ENCODE measurements at regions not wholly inside any gene's neighbourhood (a gene's known extent, or its start where the extent isn't known, plus 50 kb on each side); places are given as distances from the start of the nearest gene placed in this dataset.

- Histone ChIP-seq H3K27ac (no peak overlapping the region), H3K36me3 (replicated peaks in 1 of 2) (no peaks in the 10 kb centered on the region), H3K27me3 (no peaks in the 10 kb centered on the region), H3K9me3 (replicated peaks in 1 of 3) (no peaks in the 10 kb centered on the region), H3K4me1 (replicated peaks in 1 of 2) (no peaks in the 10 kb centered on the region), H3K4me3 (no peak overlapping the region)
- TF ChIP-seq CTCF (IDR thresholded peaks at IDR 0.05): no peak
- TF ChIP-seq POLR2A (IDR thresholded peaks at IDR 0.05): no peak
- 66 to 77% (median 70%) methylated on average over 4 of the region's 4 CpGs for WGBS, 4 donors
- DNase-seq: no peak
- intact Hi-C loops (cut with DNase I): no loop called here
Measured at GRCh38 chr7:84477786-84478478, 283.3 kb upstream of the SEMA3A start.

DNA sequence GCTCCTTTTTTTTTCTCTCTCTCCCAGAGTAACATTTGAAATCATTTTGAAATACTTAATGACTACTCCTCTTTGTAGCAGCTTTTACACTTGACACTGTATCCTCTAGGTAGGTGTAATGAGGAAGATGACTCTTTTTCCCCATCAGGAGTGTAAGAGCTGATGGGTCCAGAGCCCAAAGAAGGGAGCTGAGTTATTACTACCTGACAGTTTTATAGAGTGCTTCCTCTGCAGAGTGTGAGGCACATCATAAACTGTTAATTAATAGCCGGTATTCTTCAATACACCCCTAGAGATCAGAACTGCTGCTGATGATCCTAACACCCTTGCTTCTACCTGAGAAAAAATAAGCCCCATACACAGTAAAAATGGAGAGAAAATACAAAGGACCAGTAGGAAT lies 279.8 kb upstream of the SEMA3A start:
- intact Hi-C loops (cut with DNase I): no loop called here
- H3K27ac ChIP-seq: no peak overlapping the region
- DNase-seq: no peak
- TF ChIP-seq POLR2A (IDR thresholded peaks at IDR 0.05): no peak
- no peak for TF ChIP-seq CTCF (IDR thresholded peaks at IDR 0.05)
- no peaks in the 10 kb centered on the region for H3K27me3 ChIP-seq
- H3K9me3 ChIP-seq (replicated peaks in 1 of 3): no peaks in the 10 kb centered on the region
- no peaks in the 10 kb centered on the region for H3K4me1 ChIP-seq (replicated peaks in 1 of 2)
- WGBS, 4 donors: 27 to 49% (median 36%) methylated on average over 1 of the region's 1 CpG
- no peak overlapping the region for H3K4me3 ChIP-seq
- H3K36me3 ChIP-seq (replicated peaks in 1 of 2): no peaks in the 10 kb centered on the region

GRCh38 chr7:84471576-84471975 lies 277.0 kb upstream of the SEMA3A start:
- WGBS, 4 donors: 77 to 86% (median 85%) methylated on average over 1 of the region's 1 CpG
- DNase-seq: no peak
- Histone ChIP-seq H3K27ac (no peak overlapping the region), H3K4me1 (replicated peaks in 1 of 2) (no peaks in the 10 kb centered on the region), H3K4me3 (no peak overlapping the region), H3K27me3 (no peaks in the 10 kb centered on the region), H3K9me3 (replicated peaks in 1 of 3) (no peaks in the 10 kb centered on the region), H3K36me3 (replicated peaks in 1 of 2) (no peaks in the 10 kb centered on the region)
- TF ChIP-seq POLR2A (IDR thresholded peaks at IDR 0.05) (no peak), CTCF (IDR thresholded peaks at IDR 0.05) (no peak)
- intact Hi-C loops (cut with DNase I): no loop called here

- Histone ChIP-seq H3K4me3 (no peak overlapping the region), H3K4me1 (replicated peaks in 1 of 2) (no peaks in the 10 kb centered on the region), H3K36me3 (replicated peaks in 1 of 2) (no peaks in the 10 kb centered on the region), H3K27ac (no peak overlapping the region), H3K27me3 (no peaks in the 10 kb centered on the region), H3K9me3 (replicated peaks in 1 of 3) (no peaks in the 10 kb centered on the region)
- 58 to 77% (median 61%) methylated on average over 3 of the region's 3 CpGs for WGBS, 4 donors
- intact Hi-C loops (cut with DNase I): no loop called here
- no peak for DNase-seq
- no peak for TF ChIP-seq CTCF (IDR thresholded peaks at IDR 0.05)
- TF ChIP-seq POLR2A (IDR thresholded peaks at IDR 0.05): no peak
Measured at GRCh38 chr7:84469034-84469433, 274.4 kb upstream of the SEMA3A start.
